Vagina (tissue), 2 donors: ENCODE measurements at regions not wholly inside any gene's neighbourhood (a gene's known extent, or its start where the extent isn't known, plus 50 kb on each side); places are given as distances from the start of the nearest gene placed in this dataset.

Source experiments
- DNase-seq, 2 donors: peaks; one replicate each; pipeline ENCODE4 v3.0.0-alpha.2; 2017; ENCODE audit errors: extremely low spot score in 2 of 2
- H3K27ac ChIP-seq: fragments of 200-600 bp; sonication (generic); one replicate; pipeline ENCODE4 v1.5.1; 2019
- H3K27me3 ChIP-seq: fragments of 200-600 bp; sonication (generic); one replicate; pipeline ENCODE4 v1.5.1; 2019
- H3K36me3 ChIP-seq, 2 donors: fragments of 200-600 bp; sonication (generic); one replicate each; pipeline ENCODE4 v1.5.1; 2017 to 2019
- H3K4me1 ChIP-seq: fragments of 200-600 bp; sonication (generic); one replicate; pipeline ENCODE4 v1.5.1; 2019
- H3K4me3 ChIP-seq, 2 donors: fragments of 200-600 bp; sonication (generic); 1 replicate in 1 of 2; 2 replicates in 1 of 2; pipeline ENCODE4 v1.5.1; 2016 to 2019
- H3K9me3 ChIP-seq: fragments of 200-600 bp; sonication (generic); one replicate; pipeline ENCODE4 v1.5.1; 2019
- POLR2A ChIP-seq, 2 donors: fragments of 450-650 bp; IDR thresholded peaks; one replicate each; pipeline ENCODE4 v1.6.1; 2017; ENCODE audit warnings: antibody characterized with exemption in 2 of 2, mild to moderate bottlenecking in 2 of 2, moderate library complexity in 2 of 2
- POLR2AphosphoS5 ChIP-seq, 2 donors: sonication (generic); formaldehyde crosslinking; IDR thresholded peaks; one replicate each; pipeline ENCODE4 v1.9.0; 2017; ENCODE audit warnings: antibody characterized with exemption in 2 of 2, mild to moderate bottlenecking in 2 of 2, low read depth in 1 of 2; ENCODE audit not compliant: insufficient read depth in 1 of 2
- intact Hi-C: fragments of 100-400 bp; cut with DNase I; formaldehyde crosslinking; loops from one replicate; pipeline ENCODE4 v1.15.1; 2023
- TF ChIP-seq, protein P1 (sequence below), 3 experiments: fragments of 450-650 bp in 2 of 3; fragments of 200-600 bp in 1 of 3; sonication (generic) in 1 of 3; IDR thresholded peaks; one replicate each; pipeline ENCODE4 v1.5.1; 2017 to 2019; ENCODE audit warnings: antibody characterized with exemption in 3 of 3, mild to moderate bottlenecking in 2 of 3, moderate library complexity in 2 of 3

DNA sequence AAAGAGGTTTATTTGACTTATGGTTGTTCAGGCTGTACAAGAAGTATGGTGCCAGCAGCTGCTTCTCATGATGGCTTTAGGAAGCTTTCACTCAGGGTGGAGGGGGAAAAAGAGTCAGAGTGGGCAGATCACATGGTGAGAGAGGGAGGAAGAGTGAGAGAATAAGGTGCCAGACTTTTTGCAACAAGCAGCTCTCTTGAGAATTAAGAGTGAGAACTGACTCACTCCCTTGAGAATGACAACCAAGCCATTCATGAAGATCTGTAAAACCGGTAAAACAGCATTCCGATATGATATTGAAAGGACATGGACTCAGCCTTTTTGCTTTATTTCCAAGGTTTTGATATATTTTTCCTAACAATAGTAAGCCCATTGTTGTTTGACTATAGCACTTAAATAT lies 501.2 kb downstream of the GALC start:
- Histone ChIP-seq H3K36me3 (no peaks in the 10 kb centered on the region), H3K4me3 (no peak overlapping the region), H3K27ac (no peak overlapping the region), H3K9me3 (no peaks in the 10 kb centered on the region), H3K4me1 (no peaks in the 10 kb centered on the region), H3K27me3 (no peaks in the 10 kb centered on the region)
- TF ChIP-seq, protein P1, sequence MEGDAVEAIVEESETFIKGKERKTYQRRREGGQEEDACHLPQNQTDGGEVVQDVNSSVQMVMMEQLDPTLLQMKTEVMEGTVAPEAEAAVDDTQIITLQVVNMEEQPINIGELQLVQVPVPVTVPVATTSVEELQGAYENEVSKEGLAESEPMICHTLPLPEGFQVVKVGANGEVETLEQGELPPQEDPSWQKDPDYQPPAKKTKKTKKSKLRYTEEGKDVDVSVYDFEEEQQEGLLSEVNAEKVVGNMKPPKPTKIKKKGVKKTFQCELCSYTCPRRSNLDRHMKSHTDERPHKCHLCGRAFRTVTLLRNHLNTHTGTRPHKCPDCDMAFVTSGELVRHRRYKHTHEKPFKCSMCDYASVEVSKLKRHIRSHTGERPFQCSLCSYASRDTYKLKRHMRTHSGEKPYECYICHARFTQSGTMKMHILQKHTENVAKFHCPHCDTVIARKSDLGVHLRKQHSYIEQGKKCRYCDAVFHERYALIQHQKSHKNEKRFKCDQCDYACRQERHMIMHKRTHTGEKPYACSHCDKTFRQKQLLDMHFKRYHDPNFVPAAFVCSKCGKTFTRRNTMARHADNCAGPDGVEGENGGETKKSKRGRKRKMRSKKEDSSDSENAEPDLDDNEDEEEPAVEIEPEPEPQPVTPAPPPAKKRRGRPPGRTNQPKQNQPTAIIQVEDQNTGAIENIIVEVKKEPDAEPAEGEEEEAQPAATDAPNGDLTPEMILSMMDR (IDR thresholded peaks at IDR 0.05) = no peak
- TF ChIP-seq POLR2A (IDR thresholded peaks at IDR 0.05) (no peak), POLR2AphosphoS5 (IDR thresholded peaks at IDR 0.05; ENCODE audit: insufficient read depth in 1 of 2, low read depth in 1 of 2) (no peak)
- intact Hi-C loops = no loop called here
- DNase-seq = no peak

DNA sequence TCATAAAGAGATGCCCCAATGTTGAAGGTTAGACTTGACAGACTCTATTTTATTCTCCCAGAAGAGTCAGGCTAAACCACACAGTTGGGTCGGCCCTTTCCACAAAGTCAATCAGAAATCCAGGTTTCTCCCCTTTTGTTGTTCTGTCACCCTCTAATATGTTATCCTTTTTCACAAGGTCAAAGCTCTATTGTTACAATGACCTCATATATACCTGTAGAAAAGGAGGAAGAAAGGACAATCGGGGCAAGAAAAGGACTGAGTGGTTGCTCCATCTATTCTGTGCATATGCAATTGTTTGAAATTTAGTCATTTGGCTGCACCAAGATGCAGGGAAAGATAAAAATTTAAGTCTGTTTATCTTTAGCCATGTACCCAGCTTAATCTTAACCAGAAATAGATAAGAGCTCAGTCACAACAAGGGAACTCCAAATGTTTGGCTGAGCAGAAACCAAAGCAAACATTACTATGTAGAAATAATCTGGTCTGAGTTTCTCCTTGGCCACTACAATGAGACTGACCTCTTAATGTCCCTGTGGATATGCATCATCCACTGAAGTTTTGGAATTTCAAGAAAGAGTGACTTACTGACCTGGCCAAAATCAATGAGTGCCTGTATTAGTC lies 503.7 kb downstream of the GALC start:
- H3K9me3 ChIP-seq = no peaks in the 10 kb centered on the region
- no peak overlapping the region for H3K4me3 ChIP-seq
- intact Hi-C loops = no loop called here
- no peak for DNase-seq
- TF ChIP-seq, protein P1 (IDR thresholded peaks at IDR 0.05) = no peak
- no peak for TF ChIP-seq POLR2AphosphoS5 (IDR thresholded peaks at IDR 0.05; ENCODE audit: insufficient read depth in 1 of 2, low read depth in 1 of 2)
- TF ChIP-seq POLR2A (IDR thresholded peaks at IDR 0.05) = no peak
- H3K27me3 ChIP-seq = no peaks in the 10 kb centered on the region
- no peak overlapping the region for H3K27ac ChIP-seq
- H3K4me1 ChIP-seq = no peaks in the 10 kb centered on the region
- no peaks in the 10 kb centered on the region for H3K36me3 ChIP-seq

DNA sequence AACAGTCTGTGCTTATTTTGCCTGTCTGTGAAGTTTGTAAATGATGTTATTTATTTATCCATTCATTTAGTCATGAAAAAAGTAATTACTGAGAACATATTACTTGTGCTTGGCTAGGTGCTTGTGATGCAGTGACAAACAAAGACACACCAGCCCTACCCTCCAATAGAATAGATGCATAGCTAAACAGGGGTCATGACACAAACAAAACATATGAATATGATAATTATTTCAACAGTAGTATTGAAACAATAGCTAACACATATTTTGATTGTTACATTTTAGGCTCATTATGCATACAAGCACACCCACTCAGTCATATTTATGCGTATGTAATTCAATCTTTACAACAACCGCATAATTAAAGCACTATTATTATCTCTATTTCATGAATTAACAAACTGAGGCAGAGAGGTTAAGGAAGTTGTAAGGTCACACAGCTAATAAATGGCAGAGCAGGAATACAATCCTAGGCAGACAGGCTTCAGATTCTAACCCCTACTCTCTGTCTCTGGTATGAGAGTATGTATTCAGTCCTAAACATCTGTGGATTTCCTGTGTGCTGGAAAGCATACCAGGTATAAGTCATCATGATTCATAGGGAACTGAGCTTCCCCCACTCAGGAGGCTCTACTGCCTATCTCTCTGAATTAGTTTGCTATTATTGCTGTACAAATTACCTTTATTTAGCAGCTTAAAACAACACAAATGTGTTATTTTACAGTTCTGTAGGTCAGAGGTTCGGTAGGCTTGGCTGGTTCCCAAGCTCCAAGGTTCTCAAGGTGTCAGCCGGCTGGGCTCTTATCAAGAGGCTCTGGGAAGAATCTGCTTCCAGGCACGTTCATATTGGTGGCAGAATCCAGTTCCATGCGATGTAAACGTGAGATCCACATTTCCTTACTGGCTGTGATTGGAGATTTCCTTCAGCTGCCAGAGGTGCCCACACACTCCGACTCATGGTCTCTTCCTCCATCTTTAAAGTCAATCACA lies 509.4 kb downstream of the GALC start:
- no peaks in the 10 kb centered on the region for H3K27me3 ChIP-seq
- no peak for DNase-seq
- H3K9me3 ChIP-seq = no peaks in the 10 kb centered on the region
- H3K4me3 ChIP-seq = no peak overlapping the region
- no peaks in the 10 kb centered on the region for H3K36me3 ChIP-seq
- intact Hi-C loops = no loop called here
- no peak for TF ChIP-seq POLR2A (IDR thresholded peaks at IDR 0.05)
- no peak for TF ChIP-seq POLR2AphosphoS5 (IDR thresholded peaks at IDR 0.05; ENCODE audit: insufficient read depth in 1 of 2, low read depth in 1 of 2)
- TF ChIP-seq, protein P1 (IDR thresholded peaks at IDR 0.05) = no peak
- H3K27ac ChIP-seq = no peak overlapping the region
- no peaks in the 10 kb centered on the region for H3K4me1 ChIP-seq

DNA sequence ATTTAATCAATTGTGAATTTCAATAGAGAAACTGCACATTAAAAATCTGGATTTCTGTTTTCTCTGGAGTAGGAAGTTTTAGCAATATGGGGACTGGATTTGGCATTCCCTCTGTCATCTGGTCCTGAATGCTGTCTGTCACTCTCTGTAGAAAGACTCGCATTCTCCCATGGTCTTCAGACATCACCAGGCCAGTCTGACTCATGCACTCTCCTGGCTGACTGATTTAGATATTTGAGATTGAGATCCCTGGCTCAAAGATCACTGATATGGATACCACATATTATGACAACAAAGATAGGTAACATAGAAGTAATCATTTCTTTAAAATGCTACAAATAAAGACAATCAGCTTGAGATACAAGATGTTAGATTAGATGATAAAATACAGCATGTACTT lies 524.5 kb downstream of the GALC start:
- H3K9me3 ChIP-seq = no peaks in the 10 kb centered on the region
- H3K27ac ChIP-seq = no peak overlapping the region
- no peak for DNase-seq
- no peak overlapping the region for H3K4me3 ChIP-seq
- no peaks in the 10 kb centered on the region for H3K4me1 ChIP-seq
- no peaks in the 10 kb centered on the region for H3K27me3 ChIP-seq
- no peaks in the 10 kb centered on the region for H3K36me3 ChIP-seq
- TF ChIP-seq POLR2A (IDR thresholded peaks at IDR 0.05) (no peak), POLR2AphosphoS5 (IDR thresholded peaks at IDR 0.05; ENCODE audit: insufficient read depth in 1 of 2, low read depth in 1 of 2) (no peak)
- TF ChIP-seq, protein P1 (IDR thresholded peaks at IDR 0.05) = no peak
- intact Hi-C loops = no loop called here

DNA sequence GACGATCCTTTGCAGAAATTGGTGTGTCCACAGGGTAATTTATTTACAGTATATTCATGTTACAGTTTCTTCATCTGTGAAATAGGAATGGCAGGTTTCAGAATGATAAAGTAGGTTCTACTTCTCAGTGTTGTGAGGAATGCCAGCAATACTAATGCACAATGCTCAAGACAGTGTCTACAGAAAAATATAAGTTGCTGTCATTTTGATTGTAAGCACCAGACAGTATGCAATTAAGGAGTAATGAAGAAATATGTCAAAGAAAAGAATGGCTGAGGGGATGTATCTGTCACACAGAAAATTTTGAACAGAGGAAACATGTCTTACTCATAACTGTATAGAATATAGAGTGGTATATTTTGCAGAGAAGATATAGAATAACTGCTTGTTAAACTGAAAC lies 525.4 kb downstream of the GALC start:
- H3K27ac ChIP-seq = no peak overlapping the region
- no peak overlapping the region for H3K4me3 ChIP-seq
- no peaks in the 10 kb centered on the region for H3K9me3 ChIP-seq
- H3K36me3 ChIP-seq = no peaks in the 10 kb centered on the region
- DNase-seq = no peak
- intact Hi-C loops = no loop called here
- TF ChIP-seq, protein P1 (IDR thresholded peaks at IDR 0.05) = no peak
- TF ChIP-seq POLR2AphosphoS5 (IDR thresholded peaks at IDR 0.05; ENCODE audit: insufficient read depth in 1 of 2, low read depth in 1 of 2) (no peak), POLR2A (IDR thresholded peaks at IDR 0.05) (no peak)
- no peaks in the 10 kb centered on the region for H3K27me3 ChIP-seq
- H3K4me1 ChIP-seq = no peaks in the 10 kb centered on the region
